ENCODE measurements at regions not wholly inside any gene's neighbourhood (a gene's known extent, or its start where the extent isn't known, plus 50 kb on each side); places are given as distances from the start of the nearest gene placed in this dataset.

DNA sequence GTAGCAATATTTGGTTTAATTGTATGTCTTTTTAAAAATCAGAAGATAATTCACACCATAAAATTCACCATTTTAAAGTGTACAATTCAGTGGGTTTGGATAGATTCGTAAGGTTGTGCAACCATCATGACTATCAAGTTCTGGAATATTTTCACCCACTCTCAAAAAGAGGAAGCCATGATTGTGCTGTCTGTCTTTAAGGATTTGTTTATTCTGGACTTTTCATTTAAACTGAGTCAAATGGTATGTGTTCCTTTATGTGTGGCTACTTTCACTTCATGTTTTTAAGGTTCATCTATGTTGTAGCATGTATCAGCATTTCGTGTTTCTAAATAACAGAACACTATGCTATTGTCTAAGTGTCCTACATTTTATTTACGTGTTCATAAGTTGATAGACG lies 68.1 kb upstream of the CPHXL start:
- H3K4me3 ChIP-seq (ENCODE audit: low read length): no peak overlapping the region
- no peak for DNase-seq (ENCODE audit: low read depth)
- TF ChIP-seq, protein P1, sequence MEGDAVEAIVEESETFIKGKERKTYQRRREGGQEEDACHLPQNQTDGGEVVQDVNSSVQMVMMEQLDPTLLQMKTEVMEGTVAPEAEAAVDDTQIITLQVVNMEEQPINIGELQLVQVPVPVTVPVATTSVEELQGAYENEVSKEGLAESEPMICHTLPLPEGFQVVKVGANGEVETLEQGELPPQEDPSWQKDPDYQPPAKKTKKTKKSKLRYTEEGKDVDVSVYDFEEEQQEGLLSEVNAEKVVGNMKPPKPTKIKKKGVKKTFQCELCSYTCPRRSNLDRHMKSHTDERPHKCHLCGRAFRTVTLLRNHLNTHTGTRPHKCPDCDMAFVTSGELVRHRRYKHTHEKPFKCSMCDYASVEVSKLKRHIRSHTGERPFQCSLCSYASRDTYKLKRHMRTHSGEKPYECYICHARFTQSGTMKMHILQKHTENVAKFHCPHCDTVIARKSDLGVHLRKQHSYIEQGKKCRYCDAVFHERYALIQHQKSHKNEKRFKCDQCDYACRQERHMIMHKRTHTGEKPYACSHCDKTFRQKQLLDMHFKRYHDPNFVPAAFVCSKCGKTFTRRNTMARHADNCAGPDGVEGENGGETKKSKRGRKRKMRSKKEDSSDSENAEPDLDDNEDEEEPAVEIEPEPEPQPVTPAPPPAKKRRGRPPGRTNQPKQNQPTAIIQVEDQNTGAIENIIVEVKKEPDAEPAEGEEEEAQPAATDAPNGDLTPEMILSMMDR (IDR thresholded peaks at IDR 0.05; ENCODE audit: insufficient read depth, low read depth, low read length, missing control alignments): no peak

DNA sequence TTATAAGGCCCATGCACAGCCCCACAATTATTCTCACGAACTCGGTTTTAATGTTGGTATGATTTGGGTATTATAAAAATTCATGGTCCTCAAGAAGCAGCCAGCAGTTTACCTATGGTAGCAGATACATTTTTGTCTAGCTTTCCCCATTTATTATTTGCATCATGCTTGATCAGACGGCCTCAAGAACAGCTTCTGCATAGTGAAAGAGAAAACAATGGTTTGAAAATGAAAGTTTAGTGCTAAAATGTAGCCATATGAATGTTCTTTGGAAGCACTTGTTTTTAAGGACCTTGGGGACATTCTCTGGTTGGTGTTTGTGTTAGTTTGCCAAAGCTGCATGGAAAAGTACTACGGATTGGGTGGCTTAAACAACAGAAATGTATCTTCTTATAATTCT lies 72.4 kb upstream of the CPHXL start:
- TF ChIP-seq, protein P1 (IDR thresholded peaks at IDR 0.05; ENCODE audit: insufficient read depth, low read depth, low read length, missing control alignments): no peak
- DNase-seq (ENCODE audit: low read depth): no peak
- no peak overlapping the region for H3K4me3 ChIP-seq (ENCODE audit: low read length)

DNA sequence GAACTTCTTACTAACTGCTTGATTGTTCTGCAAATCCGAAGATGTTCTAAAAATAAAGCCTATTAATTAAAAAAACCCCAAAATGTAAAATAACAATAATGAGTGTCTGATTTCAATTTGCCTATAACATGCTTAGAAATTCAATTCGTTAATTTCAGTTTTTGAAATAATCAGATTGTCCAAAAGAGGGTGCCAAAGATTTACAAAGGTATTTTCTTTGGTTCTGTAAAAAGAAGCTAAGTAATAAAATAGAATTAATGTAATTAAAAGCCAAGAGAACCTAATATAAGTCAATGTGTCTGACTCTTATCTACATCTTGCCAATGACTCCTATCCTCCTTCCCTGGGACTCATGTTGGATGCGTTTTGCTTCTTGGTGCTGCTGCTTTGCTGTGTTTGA lies 75.0 kb upstream of the CPHXL start:
- no peak overlapping the region for H3K4me3 ChIP-seq (ENCODE audit: low read length)
- DNase-seq (ENCODE audit: low read depth): peak; percentile 21
- TF ChIP-seq, protein P1 (IDR thresholded peaks at IDR 0.05; ENCODE audit: insufficient read depth, low read depth, low read length, missing control alignments): peak; percentile 18

DNA sequence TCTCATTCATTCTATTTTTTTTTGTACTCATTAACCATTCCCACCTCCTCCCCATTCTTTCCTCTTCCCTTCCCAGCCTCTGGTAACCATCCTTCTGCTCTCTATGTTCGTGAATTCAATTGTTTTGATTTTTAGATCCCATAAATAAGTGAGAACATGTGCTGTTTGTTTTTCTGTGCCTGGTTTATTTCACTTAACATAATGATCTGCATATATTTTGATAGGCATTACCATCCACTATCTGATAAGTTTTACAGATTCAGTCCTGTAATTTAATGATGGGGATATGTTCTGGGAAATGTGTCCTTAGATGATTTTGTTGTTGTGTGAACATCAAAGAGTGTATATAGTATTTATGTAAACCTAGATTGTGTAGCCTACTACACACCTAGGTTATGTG lies 77.5 kb upstream of the CPHXL start:
- no peak for DNase-seq (ENCODE audit: low read depth)
- no peak overlapping the region for H3K4me3 ChIP-seq (ENCODE audit: low read length)
- TF ChIP-seq, protein P1 (IDR thresholded peaks at IDR 0.05; ENCODE audit: insufficient read depth, low read depth, low read length, missing control alignments): no peak

DNA sequence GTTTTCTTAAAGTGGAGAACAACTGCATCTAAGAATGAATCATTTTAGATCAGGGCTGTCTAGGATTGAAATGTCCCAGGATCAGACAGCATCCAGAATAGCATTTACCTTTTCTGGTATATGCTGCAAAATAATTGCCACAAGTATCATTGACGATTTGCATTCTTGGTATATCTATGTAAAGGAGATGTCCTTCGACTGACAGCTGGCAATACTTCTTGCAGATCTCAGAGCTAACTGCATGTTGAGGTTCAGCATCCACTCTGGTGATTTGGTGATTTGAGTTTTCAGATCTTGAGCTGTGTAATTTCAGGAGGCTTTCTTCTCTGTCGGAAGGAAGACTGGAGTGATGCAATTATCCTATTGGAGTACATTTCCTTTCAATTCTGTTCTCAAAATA lies 78.1 kb upstream of the CPHXL start:
- TF ChIP-seq, protein P1 (IDR thresholded peaks at IDR 0.05; ENCODE audit: insufficient read depth, low read depth, low read length, missing control alignments): no peak

DNA sequence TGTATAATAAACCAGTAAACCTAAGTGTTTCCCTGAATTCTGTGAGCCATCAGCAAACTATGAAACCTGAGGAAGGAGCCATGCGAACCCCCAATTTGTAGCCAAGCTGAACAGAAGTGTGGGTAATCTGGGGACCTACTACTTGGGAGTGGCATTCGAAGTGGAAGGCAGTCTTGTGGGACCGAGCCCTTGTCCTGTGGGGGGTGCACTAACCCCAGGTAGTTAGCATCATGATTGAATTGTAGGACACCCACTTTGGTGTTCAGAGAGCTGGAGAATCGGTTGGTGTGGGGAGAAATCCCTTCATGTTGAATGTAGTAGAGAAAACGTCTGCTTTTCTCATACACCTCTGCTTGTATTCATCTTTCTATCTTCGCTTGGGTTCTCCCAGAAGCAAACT lies 79.7 kb upstream of the CPHXL start:
- no peak for DNase-seq (ENCODE audit: low read depth)
- no peak overlapping the region for H3K4me3 ChIP-seq (ENCODE audit: low read length)
- TF ChIP-seq, protein P1 (IDR thresholded peaks at IDR 0.05; ENCODE audit: insufficient read depth, low read depth, low read length, missing control alignments): no peak

More for the DNA sequence above, 78.1 kb upstream of the CPHXL start:
- no peak overlapping the region for H3K4me3 ChIP-seq (ENCODE audit: low read length)
- no peak for DNase-seq (ENCODE audit: low read depth)

DNA sequence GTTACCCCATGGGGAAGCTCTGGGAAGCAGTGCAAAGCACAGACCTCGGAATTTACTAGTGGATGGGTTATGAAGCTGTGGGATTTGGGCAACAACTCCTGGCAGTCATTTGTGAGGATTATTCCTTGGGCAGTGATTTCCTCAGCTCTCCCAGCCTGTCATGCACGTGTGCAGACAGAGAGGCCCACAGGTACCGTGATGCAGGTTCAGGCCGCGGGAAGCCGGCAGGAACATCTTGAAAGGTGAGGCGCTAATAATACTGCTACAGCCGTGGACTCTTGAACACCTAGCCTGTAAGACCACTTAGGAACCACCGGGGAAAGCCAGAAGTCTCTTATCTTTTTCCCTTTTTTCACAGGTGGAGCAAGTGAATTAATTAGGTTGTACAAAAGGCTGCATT lies 80.2 kb upstream of the CPHXL start:
- H3K4me3 ChIP-seq (ENCODE audit: low read length): no peak overlapping the region
- TF ChIP-seq, protein P1 (IDR thresholded peaks at IDR 0.05; ENCODE audit: insufficient read depth, low read depth, low read length, missing control alignments): no peak
- DNase-seq (ENCODE audit: low read depth): no peak

Data from epithelial cell of esophagus (primary cell).